ENCODE measurements at regions not wholly inside any gene's neighbourhood (a gene's known extent, or its start where the extent isn't known, plus 50 kb on each side); places are given as distances from the start of the nearest gene placed in this dataset.

- H3K27me3 ChIP-seq = no peaks in the 10 kb centered on the region
- H3K4me1 ChIP-seq (ENCODE audit: low read depth) = no peaks in the 10 kb centered on the region
- H3K36me3 ChIP-seq = no peaks in the 10 kb centered on the region
- DNase-seq (ENCODE audit: low read depth in 1 of 2, low spot score in 1 of 2) = no peak
- no peak overlapping the region for H3K4me3 ChIP-seq
- H3K9me3 ChIP-seq (ENCODE audit: low read depth) = no peaks in the 10 kb centered on the region
- TF ChIP-seq CTCF (IDR thresholded peaks at IDR 0.05; ENCODE audit: low read depth, low read length) = no peak
- H3K27ac ChIP-seq = no peak overlapping the region
Measured at GRCh38 chr4:35038845-35039244, 1205.5 kb downstream of the ARAP2 start.

- Histone ChIP-seq H3K27ac (no peak overlapping the region), H3K4me3 (no peak overlapping the region), H3K9me3 (ENCODE audit: low read depth) (no peaks in the 10 kb centered on the region), H3K36me3 (no peaks in the 10 kb centered on the region), H3K4me1 (ENCODE audit: low read depth) (no peaks in the 10 kb centered on the region), H3K27me3 (no peaks in the 10 kb centered on the region)
- no peak for DNase-seq (ENCODE audit: low read depth in 1 of 2, low spot score in 1 of 2)
- no peak for TF ChIP-seq CTCF (IDR thresholded peaks at IDR 0.05; ENCODE audit: low read depth, low read length)
Measured at GRCh38 chr4:35052546-35052945, 1191.8 kb downstream of the ARAP2 start.

- H3K27ac ChIP-seq = no peak overlapping the region
- no peak for DNase-seq (ENCODE audit: low read depth in 1 of 2, low spot score in 1 of 2)
- H3K4me3 ChIP-seq = no peak overlapping the region
- no peaks in the 10 kb centered on the region for H3K4me1 ChIP-seq (ENCODE audit: low read depth)
- no peaks in the 10 kb centered on the region for H3K27me3 ChIP-seq
- TF ChIP-seq CTCF (IDR thresholded peaks at IDR 0.05; ENCODE audit: low read depth, low read length) = no peak
- no peaks in the 10 kb centered on the region for H3K36me3 ChIP-seq
- H3K9me3 ChIP-seq (ENCODE audit: low read depth) = no peaks in the 10 kb centered on the region
Measured at GRCh38 chr4:35063031-35063570, 1181.2 kb downstream of the ARAP2 start.

- no peak for TF ChIP-seq CTCF (IDR thresholded peaks at IDR 0.05; ENCODE audit: low read depth, low read length)
- Histone ChIP-seq H3K27me3 (no peaks in the 10 kb centered on the region), H3K27ac (no peak overlapping the region), H3K4me3 (no peak overlapping the region), H3K36me3 (no peaks in the 10 kb centered on the region), H3K9me3 (ENCODE audit: low read depth) (no peaks in the 10 kb centered on the region), H3K4me1 (ENCODE audit: low read depth) (no peaks in the 10 kb centered on the region)
- no peak for DNase-seq (ENCODE audit: low read depth in 1 of 2, low spot score in 1 of 2)
Measured at GRCh38 chr4:35066406-35066805, 1177.9 kb downstream of the ARAP2 start.

- Histone ChIP-seq H3K4me3 (no peak overlapping the region), H3K4me1 (ENCODE audit: low read depth) (no peaks in the 10 kb centered on the region), H3K27ac (no peak overlapping the region), H3K9me3 (ENCODE audit: low read depth) (no peaks in the 10 kb centered on the region), H3K36me3 (no peaks in the 10 kb centered on the region), H3K27me3 (no peaks in the 10 kb centered on the region)
- no peak for DNase-seq (ENCODE audit: low read depth in 1 of 2, low spot score in 1 of 2)
- no peak for TF ChIP-seq CTCF (IDR thresholded peaks at IDR 0.05; ENCODE audit: low read depth, low read length)
Measured at GRCh38 chr4:35080799-35081198, 1163.5 kb downstream of the ARAP2 start.

GRCh38 chr4:35087218-35087617 is 1157.1 kb downstream of the ARAP2 start:
- H3K4me1 ChIP-seq (ENCODE audit: low read depth) = no peaks in the 10 kb centered on the region
- no peak overlapping the region for H3K27ac ChIP-seq
- no peaks in the 10 kb centered on the region for H3K27me3 ChIP-seq
- H3K36me3 ChIP-seq = no peaks in the 10 kb centered on the region
- TF ChIP-seq CTCF (IDR thresholded peaks at IDR 0.05; ENCODE audit: low read depth, low read length) = no peak
- H3K9me3 ChIP-seq (ENCODE audit: low read depth) = no peaks in the 10 kb centered on the region
- H3K4me3 ChIP-seq = no peak overlapping the region
- no peak for DNase-seq (ENCODE audit: low read depth in 1 of 2, low spot score in 1 of 2)
